ENCODE measurements at regions not wholly inside any gene's neighbourhood (a gene's known extent, or its start where the extent isn't known, plus 50 kb on each side); places are given as distances from the start of the nearest gene placed in this dataset.

GRCh38 chr16:79543219-79543618 lies 57.3 kb downstream of the MAF start:
- intact Hi-C loops (cut with DNase I): no loop called here
- Histone ChIP-seq H3K27me3 (no peaks in the 10 kb centered on the region), H3K36me3 (no peaks in the 10 kb centered on the region), H3K4me3 (no peak overlapping the region), H3K4me1 (no peaks in the 10 kb centered on the region), H3K27ac (no peak overlapping the region), H3K9me3 (no peaks in the 10 kb centered on the region)
- DNase-seq: no peak
- no peak for TF ChIP-seq CTCF (IDR thresholded peaks at IDR 0.05)
- no peak for ATAC-seq

- no peak for TF ChIP-seq CTCF (IDR thresholded peaks at IDR 0.05)
- ATAC-seq: peak; percentile 62
- Histone ChIP-seq H3K36me3 (no peaks in the 10 kb centered on the region), H3K4me1 (no peaks in the 10 kb centered on the region), H3K9me3 (no peaks in the 10 kb centered on the region), H3K4me3 (no peak overlapping the region), H3K27ac (no peak overlapping the region), H3K27me3 (no peaks in the 10 kb centered on the region)
- no peak for DNase-seq
- intact Hi-C loops (cut with DNase I): no loop called here
These were observed 58.2 kb downstream of the MAF start for GRCh38 chr16:79542237-79542774.

GRCh38 chr16:79540825-79541595 lies 59.5 kb downstream of the MAF start:
- no peak overlapping the region for H3K27ac ChIP-seq
- H3K27me3 ChIP-seq: no peaks in the 10 kb centered on the region
- H3K36me3 ChIP-seq: no peaks in the 10 kb centered on the region
- TF ChIP-seq CTCF (IDR thresholded peaks at IDR 0.05): no peak
- no peak overlapping the region for H3K4me3 ChIP-seq
- DNase-seq: no peak
- no peaks in the 10 kb centered on the region for H3K9me3 ChIP-seq
- intact Hi-C loops (cut with DNase I): no loop called here
- ATAC-seq: no peak
- H3K4me1 ChIP-seq: no peaks in the 10 kb centered on the region

GRCh38 chr16:79537584-79537983 lies 63.0 kb downstream of the MAF start:
- Histone ChIP-seq H3K27ac (no peak overlapping the region), H3K4me3 (no peak overlapping the region), H3K9me3 (no peaks in the 10 kb centered on the region), H3K27me3 (no peaks in the 10 kb centered on the region), H3K36me3 (no peaks in the 10 kb centered on the region), H3K4me1 (no peaks in the 10 kb centered on the region)
- no peak for TF ChIP-seq CTCF (IDR thresholded peaks at IDR 0.05)
- ATAC-seq (no peak), DNase-seq (no peak)
- intact Hi-C loops (cut with DNase I): no loop called here

GRCh38 chr16:79536958-79537357 lies 63.6 kb downstream of the MAF start:
- no peak for TF ChIP-seq CTCF (IDR thresholded peaks at IDR 0.05)
- intact Hi-C loops (cut with DNase I): no loop called here
- no peak for ATAC-seq

More at GRCh38 chr16:79536958-79537357, 63.6 kb downstream of the MAF start:
- Histone ChIP-seq H3K4me3 (no peak overlapping the region), H3K27me3 (no peaks in the 10 kb centered on the region), H3K4me1 (no peaks in the 10 kb centered on the region), H3K27ac (no peak overlapping the region), H3K9me3 (no peaks in the 10 kb centered on the region), H3K36me3 (no peaks in the 10 kb centered on the region)
- DNase-seq: no peak
